ENCODE measurements at regions not wholly inside any gene's neighbourhood (a gene's known extent, or its start where the extent isn't known, plus 50 kb on each side); places are given as distances from the start of the nearest gene placed in this dataset.

DNA sequence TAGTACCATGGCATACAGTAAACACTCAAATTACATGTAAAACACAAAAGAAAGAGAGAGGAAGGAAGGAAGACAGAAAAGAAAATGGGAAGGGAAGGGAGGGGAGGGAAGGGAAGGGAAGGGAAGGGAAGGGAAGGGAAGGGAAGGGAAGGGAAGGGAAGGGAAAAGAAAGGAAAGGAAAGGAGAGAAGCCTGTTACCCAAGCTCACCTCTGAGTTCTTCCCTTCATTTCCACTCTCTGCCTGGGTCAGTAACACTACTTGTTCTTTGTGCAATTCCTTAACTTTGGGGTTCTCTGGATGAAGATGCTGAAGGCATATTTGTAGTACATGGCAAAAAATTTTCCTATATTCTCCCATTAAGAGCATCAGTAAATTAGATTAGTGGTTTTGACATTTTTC, 241.0 kb downstream of the RAB28 start:
- TF ChIP-seq YY1 (IDR thresholded peaks at IDR 0.05; ENCODE audit: low read depth) (no peak), POLR2AphosphoS5 (IDR thresholded peaks at IDR 0.05; ENCODE audit: low read depth, low read length) (no peak), RAD21 (IDR thresholded peaks at IDR 0.05; ENCODE audit: low read length) (no peak), NFIC (IDR thresholded peaks at IDR 0.05; ENCODE audit: borderline replicate concordance) (no peak), EZH2phosphoT487 (IDR thresholded peaks at IDR 0.05; ENCODE audit: borderline replicate concordance, low read depth) (no peak), SMC3 (IDR thresholded peaks at IDR 0.05; ENCODE audit: low read depth, low read length) (no peak)
- TF ChIP-seq, protein P1, sequence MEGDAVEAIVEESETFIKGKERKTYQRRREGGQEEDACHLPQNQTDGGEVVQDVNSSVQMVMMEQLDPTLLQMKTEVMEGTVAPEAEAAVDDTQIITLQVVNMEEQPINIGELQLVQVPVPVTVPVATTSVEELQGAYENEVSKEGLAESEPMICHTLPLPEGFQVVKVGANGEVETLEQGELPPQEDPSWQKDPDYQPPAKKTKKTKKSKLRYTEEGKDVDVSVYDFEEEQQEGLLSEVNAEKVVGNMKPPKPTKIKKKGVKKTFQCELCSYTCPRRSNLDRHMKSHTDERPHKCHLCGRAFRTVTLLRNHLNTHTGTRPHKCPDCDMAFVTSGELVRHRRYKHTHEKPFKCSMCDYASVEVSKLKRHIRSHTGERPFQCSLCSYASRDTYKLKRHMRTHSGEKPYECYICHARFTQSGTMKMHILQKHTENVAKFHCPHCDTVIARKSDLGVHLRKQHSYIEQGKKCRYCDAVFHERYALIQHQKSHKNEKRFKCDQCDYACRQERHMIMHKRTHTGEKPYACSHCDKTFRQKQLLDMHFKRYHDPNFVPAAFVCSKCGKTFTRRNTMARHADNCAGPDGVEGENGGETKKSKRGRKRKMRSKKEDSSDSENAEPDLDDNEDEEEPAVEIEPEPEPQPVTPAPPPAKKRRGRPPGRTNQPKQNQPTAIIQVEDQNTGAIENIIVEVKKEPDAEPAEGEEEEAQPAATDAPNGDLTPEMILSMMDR (IDR thresholded peaks at IDR 0.05): no peak
- TF ChIP-seq, protein P2, sequence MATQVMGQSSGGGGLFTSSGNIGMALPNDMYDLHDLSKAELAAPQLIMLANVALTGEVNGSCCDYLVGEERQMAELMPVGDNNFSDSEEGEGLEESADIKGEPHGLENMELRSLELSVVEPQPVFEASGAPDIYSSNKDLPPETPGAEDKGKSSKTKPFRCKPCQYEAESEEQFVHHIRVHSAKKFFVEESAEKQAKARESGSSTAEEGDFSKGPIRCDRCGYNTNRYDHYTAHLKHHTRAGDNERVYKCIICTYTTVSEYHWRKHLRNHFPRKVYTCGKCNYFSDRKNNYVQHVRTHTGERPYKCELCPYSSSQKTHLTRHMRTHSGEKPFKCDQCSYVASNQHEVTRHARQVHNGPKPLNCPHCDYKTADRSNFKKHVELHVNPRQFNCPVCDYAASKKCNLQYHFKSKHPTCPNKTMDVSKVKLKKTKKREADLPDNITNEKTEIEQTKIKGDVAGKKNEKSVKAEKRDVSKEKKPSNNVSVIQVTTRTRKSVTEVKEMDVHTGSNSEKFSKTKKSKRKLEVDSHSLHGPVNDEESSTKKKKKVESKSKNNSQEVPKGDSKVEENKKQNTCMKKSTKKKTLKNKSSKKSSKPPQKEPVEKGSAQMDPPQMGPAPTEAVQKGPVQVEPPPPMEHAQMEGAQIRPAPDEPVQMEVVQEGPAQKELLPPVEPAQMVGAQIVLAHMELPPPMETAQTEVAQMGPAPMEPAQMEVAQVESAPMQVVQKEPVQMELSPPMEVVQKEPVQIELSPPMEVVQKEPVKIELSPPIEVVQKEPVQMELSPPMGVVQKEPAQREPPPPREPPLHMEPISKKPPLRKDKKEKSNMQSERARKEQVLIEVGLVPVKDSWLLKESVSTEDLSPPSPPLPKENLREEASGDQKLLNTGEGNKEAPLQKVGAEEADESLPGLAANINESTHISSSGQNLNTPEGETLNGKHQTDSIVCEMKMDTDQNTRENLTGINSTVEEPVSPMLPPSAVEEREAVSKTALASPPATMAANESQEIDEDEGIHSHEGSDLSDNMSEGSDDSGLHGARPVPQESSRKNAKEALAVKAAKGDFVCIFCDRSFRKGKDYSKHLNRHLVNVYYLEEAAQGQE (IDR thresholded peaks at IDR 0.05; ENCODE audit: low read depth, low read length): no peak
